ENCODE measurements at regions not wholly inside any gene's neighbourhood (a gene's known extent, or its start where the extent isn't known, plus 50 kb on each side); places are given as distances from the start of the nearest gene placed in this dataset.

- no peaks in the 10 kb centered on the region for H3K27me3 Mint-ChIP-seq
- DNase-seq (no peak), ATAC-seq (no peak)
- H3K4me1 Mint-ChIP-seq, result no peaks in the 10 kb centered on the region
- H3K27ac Mint-ChIP-seq, result no peak overlapping the region
- peaks cover 0 to 14% of the 10 kb centered on the region in 2 donors for H3K9me3 Mint-ChIP-seq
- no peak overlapping the region for H3K4me3 Mint-ChIP-seq
Measured at GRCh38 chr4:34138385-34138784, 2105.9 kb downstream of the ARAP2 start.

DNA sequence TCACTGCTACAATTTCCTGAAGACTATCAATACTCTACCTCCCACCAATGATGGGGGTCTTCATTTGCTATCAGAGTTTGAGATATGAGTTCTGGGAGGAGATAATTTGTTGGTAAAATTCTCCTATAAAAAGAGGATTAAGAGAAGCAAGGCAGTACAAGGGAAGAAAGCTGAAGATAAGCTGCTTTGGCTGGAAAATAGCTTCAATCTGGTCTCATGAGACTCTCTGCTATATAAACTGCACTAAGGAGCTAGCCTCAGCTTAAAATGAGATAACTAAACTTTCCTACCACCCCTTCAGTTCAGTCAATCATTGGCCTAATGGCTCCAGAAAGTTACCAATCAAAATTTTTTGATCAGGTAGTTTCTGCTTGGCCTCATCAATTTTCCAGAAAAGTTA, 2105.0 kb downstream of the ARAP2 start:
- H3K4me1 Mint-ChIP-seq, result no peaks in the 10 kb centered on the region
- DNase-seq (no peak), ATAC-seq (no peak)
- H3K27me3 Mint-ChIP-seq, result no peaks in the 10 kb centered on the region
- no peak overlapping the region for H3K27ac Mint-ChIP-seq
- H3K4me3 Mint-ChIP-seq, result no peak overlapping the region
- H3K9me3 Mint-ChIP-seq, result peaks cover 0 to 8% of the 10 kb centered on the region in 2 donors

DNA sequence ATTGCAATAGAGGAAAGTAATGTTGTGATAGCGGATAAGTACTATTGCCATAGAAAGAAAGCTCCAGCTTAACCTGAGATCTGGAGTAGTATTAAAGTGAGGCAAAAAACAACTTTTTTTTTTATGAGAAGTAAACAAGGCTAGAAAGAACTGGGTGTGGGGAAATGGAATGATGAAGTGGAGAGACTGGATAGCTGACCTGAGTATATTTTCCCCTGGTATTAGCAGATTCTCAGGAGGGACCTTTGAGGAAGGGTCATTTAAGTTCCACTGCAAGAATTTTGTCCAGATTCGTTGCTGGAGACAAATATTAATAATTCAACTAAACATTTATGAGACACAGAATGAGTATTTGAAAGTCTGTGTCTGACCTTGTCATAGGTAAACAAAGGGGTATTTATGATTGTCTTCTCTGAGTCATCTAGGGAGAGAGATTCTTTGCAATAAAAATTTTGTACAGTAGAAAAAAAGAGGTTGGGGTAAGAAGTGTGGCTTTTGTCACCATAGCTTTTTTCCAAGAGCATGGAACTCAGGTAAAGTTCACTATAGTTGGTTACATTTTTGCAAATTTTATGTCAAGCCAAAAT, 2095.9 kb downstream of the ARAP2 start:
- Mint-ChIP-seq H3K27me3 (no peaks in the 10 kb centered on the region), H3K9me3 (no peaks in the 10 kb centered on the region), H3K4me1 (no peaks in the 10 kb centered on the region), H3K27ac (no peak overlapping the region), H3K4me3 (no peak overlapping the region)
- ATAC-seq (no peak), DNase-seq (no peak)

DNA sequence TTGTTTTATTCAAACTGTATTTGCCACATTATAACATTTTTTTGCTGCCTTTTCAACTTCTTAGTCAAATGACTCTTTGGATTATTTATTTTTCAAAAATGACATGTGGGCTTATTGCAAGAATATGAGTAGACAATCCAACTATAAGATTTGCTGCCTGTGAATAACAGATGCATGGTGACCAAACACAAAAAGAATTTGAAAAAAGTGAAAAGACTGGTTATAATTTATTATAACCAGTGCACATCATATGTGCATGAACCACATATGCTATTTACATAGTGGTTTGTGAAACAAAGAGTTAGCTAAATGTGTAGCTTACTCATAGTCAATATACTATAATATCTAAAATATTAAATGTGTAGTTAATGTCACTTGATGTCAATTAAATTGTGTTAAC, 2086.8 kb downstream of the ARAP2 start:
- H3K27me3 Mint-ChIP-seq, result no peaks in the 10 kb centered on the region
- ATAC-seq, result no peak
- peaks cover 6% of the 10 kb centered on the region in 2 donors for H3K9me3 Mint-ChIP-seq
- H3K4me3 Mint-ChIP-seq, result no peak overlapping the region
- no peaks in the 10 kb centered on the region for H3K4me1 Mint-ChIP-seq
- no peak for DNase-seq
- no peak overlapping the region for H3K27ac Mint-ChIP-seq

DNA sequence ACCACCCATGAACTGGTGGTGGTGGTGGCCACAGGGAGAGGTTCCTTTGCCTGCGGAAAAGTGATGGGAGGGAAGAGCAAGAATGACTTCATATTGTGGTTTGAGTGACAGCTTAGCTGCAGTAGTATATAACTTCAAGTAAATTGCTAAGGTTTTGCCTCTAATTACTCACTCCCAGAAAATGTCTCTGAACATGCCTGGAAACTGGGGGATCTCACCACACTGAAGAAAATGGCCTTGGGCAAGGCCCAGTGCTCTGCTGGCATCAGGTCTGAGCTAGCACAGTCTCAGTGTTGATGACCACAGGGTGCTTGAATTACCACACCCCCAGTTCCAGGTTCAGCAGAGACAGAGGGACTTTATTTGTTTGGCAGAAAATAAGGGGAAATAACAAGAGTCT, 2085.4 kb downstream of the ARAP2 start:
- H3K9me3 Mint-ChIP-seq, result peaks cover 6% of the 10 kb centered on the region in 2 donors
- H3K4me3 Mint-ChIP-seq, result no peak overlapping the region
- no peak for DNase-seq
- no peak overlapping the region for H3K27ac Mint-ChIP-seq
- H3K27me3 Mint-ChIP-seq, result no peaks in the 10 kb centered on the region
- ATAC-seq, result no peak
- no peaks in the 10 kb centered on the region for H3K4me1 Mint-ChIP-seq

DNA sequence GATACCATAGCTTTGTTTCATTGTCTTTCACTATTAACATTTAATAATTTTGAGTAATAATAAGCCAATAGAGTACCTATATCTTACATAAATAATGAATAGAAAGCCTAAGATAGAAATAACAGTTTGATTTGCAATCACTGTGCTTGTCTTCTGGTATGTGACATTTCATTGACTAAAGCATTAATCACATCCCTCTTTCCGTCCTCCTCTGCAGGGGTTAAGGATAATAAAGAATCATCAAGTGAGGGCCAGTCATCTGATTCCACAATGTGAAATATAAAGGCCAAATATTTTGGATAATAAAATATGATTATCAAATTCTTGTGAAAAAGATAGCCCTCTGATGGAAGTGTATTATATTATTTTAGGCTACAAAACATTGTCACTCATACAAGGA, 2073.4 kb downstream of the ARAP2 start:
- H3K27ac Mint-ChIP-seq, result no peak overlapping the region
- no peak for DNase-seq
- H3K27me3 Mint-ChIP-seq, result no peaks in the 10 kb centered on the region
- no peak overlapping the region for H3K4me3 Mint-ChIP-seq
- H3K4me1 Mint-ChIP-seq, result no peaks in the 10 kb centered on the region
- peaks cover 0 to 11% of the 10 kb centered on the region in 2 donors for H3K9me3 Mint-ChIP-seq
- no peak for ATAC-seq

GRCh38 chr4:34176609-34177008, 2067.7 kb downstream of the ARAP2 start:
- DNase-seq (no peak), ATAC-seq (no peak)
- no peaks in the 10 kb centered on the region for H3K27me3 Mint-ChIP-seq
- no peak overlapping the region for H3K27ac Mint-ChIP-seq
- H3K4me3 Mint-ChIP-seq, result no peak overlapping the region
- no peaks in the 10 kb centered on the region for H3K4me1 Mint-ChIP-seq
- peaks cover 0 to 19% of the 10 kb centered on the region in 2 donors for H3K9me3 Mint-ChIP-seq

DNA sequence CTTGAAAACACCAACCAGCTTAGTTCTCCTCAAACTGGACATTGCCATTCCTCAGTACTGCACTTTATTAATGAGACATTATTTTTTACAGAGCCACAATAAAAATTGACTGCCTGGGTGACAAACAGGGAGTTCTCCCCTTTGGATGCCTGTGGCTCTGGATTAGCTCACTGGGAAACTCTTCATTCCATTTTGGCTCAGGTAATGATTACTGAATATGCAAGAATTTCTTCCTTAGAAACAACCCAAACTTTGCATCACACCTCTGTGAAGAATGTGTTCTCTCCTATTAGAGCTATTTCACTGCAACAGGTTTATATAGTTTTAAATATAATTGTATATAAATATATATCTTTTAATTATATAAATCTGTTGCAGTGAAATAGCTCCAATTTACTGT, 2065.8 kb downstream of the ARAP2 start:
- Mint-ChIP-seq H3K27ac (no peak overlapping the region), H3K4me1 (no peaks in the 10 kb centered on the region), H3K27me3 (no peaks in the 10 kb centered on the region), H3K9me3 (peaks cover 0 to 13% of the 10 kb centered on the region in 2 donors), H3K4me3 (no peak overlapping the region)
- ATAC-seq, result no peak
- no peak for DNase-seq

DNA sequence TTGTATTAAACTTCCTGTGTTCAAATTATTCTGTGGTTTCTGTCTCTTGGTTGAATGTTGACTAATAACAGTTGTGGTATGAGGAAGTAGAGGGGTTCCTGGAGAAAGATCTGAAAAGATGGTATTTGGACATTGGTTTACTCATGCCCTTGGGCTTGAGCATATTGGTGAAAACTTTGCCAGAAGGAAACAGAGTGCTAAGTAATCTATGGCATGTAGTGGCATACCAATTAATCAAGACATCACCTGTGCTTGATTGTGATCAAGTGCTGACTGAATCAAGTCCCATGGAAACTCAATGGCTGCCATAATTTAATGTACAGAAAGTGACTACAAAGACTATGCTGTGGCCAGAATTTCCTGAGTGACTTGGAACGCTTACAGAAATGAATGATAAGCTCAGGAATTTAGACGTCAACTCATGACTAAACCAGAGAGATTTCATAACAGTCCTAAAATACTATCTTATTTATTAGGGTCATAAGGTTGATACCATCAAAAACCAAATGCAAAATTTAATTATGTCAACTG, 2062.9 kb downstream of the ARAP2 start:
- Mint-ChIP-seq H3K27ac (no peak overlapping the region), H3K4me1 (no peaks in the 10 kb centered on the region), H3K27me3 (no peaks in the 10 kb centered on the region), H3K9me3 (peaks cover 0 to 11% of the 10 kb centered on the region in 2 donors), H3K4me3 (no peak overlapping the region)
- DNase-seq (no peak), ATAC-seq (no peak)

DNA sequence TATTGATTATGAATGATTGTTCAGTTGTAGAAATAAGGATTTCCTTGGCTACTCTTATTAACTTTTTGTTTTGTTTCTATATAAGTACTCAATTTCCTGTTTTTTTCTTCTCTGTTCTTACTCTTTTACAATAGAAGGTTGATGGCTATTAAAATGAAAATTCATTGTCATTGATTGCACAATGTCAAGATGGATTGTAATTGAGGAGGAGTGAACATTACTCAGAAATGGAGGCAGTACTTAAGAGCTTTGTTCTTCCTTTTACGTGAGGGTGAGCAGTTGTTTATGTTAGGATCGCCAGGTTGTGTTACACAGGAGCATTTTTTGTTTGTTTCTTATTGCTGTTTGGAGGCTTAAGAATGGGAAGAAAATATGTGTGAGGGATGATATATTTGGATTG, 2062.4 kb downstream of the ARAP2 start:
- no peak overlapping the region for H3K27ac Mint-ChIP-seq
- no peaks in the 10 kb centered on the region for H3K27me3 Mint-ChIP-seq
- ATAC-seq (no peak), DNase-seq (no peak)
- H3K4me1 Mint-ChIP-seq, result no peaks in the 10 kb centered on the region
- H3K4me3 Mint-ChIP-seq, result no peak overlapping the region
- peaks cover 0 to 11% of the 10 kb centered on the region in 2 donors for H3K9me3 Mint-ChIP-seq

DNA sequence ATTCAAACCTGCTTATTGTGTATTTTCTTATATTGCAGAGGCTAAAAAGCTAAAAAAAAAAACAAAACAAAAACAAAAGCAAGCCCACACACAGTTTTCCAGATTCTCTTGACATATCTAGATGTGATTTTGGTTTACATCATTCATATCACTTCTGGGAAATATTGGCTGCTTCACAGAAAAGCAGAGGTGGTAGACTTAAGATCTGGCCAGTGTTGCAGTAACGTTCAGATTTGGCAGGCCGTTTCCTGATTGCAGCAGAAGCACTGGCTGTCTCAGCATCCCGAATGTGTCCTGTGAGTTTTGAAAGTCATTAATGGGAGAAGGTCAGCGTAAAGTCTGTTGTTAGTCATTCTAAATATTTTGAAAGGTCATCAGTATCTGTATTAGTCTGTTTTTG, 2062.0 kb downstream of the ARAP2 start:
- H3K4me3 Mint-ChIP-seq, result no peak overlapping the region
- H3K9me3 Mint-ChIP-seq, result peaks cover 0 to 11% of the 10 kb centered on the region in 2 donors
- no peak for ATAC-seq

DNA sequence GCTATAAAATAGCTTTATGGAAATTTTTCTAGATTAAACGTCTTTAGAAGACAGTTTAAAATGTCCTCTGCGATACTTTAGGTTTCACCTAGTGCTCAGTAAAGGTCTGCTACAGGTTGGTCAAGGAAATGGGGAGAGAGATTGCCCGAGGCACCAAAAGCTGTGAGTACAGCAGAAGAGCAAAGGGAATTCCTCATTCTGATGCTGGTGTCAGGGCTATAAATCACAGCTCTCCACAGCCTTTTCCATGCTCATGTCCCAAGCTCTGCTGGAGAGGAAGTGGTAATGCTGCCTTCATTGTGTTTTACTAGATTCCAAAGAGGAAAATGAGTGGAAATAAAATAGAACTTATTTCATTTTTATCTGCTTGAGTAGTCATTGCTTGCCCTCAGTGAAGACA, 2060.4 kb downstream of the ARAP2 start:
- ATAC-seq, result no peak
- Mint-ChIP-seq H3K9me3 (peaks cover 7 to 11% of the 10 kb centered on the region in 2 donors), H3K27ac (no peak overlapping the region), H3K4me3 (no peak overlapping the region), H3K4me1 (no peaks in the 10 kb centered on the region), H3K27me3 (no peaks in the 10 kb centered on the region)
- no peak for DNase-seq

More for the DNA sequence above, 2062.0 kb downstream of the ARAP2 start:
- no peak for DNase-seq
- Mint-ChIP-seq H3K4me1 (no peaks in the 10 kb centered on the region), H3K27ac (no peak overlapping the region), H3K27me3 (no peaks in the 10 kb centered on the region)

DNA sequence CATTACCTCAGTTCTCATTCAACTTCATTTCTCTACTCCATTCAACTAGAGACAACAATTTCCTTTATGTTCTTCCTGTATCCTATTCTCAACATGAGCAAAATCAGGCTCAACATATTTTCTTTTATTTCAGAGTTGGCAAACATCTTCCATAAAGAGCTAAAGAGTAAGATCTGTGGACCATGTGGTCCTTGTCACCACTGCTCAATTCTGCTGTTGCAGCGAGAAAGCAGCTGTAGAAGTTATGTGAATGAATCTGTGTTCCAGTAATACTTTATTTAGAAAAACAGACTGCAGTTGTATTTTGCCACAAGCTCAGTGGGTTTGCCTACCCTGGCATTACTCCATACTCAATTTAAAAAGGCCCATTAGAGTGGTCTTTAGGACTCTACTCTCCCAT, 2057.3 kb downstream of the ARAP2 start:
- H3K9me3 Mint-ChIP-seq, result peaks cover 7 to 14% of the 10 kb centered on the region in 2 donors
- no peak overlapping the region for H3K4me3 Mint-ChIP-seq
- ATAC-seq, result no peak
- no peak for DNase-seq
- H3K4me1 Mint-ChIP-seq, result no peaks in the 10 kb centered on the region
- H3K27me3 Mint-ChIP-seq, result no peaks in the 10 kb centered on the region
- no peak overlapping the region for H3K27ac Mint-ChIP-seq

DNA sequence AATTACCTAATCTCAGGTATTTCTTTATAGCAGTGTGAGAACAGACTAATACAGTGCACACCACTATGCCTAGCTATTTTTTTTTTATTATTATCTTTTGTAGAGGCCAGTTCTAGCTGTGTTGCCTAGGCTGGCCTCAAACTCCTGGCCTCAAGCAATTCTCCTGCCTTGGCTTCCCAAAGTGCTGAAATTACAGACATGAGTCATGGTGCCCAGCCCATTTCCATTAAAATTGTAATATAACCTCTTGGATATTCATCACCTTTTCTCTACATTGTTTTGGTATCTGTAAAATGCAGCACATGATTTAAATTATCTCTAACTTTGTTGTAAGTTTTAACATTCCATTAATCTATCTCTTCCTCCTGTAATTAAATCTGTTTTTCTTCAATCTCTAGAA, 2052.9 kb downstream of the ARAP2 start:
- DNase-seq, result no peak
- Mint-ChIP-seq H3K4me1 (no peaks in the 10 kb centered on the region), H3K27ac (no peak overlapping the region), H3K4me3 (no peak overlapping the region), H3K9me3 (peaks cover 7 to 14% of the 10 kb centered on the region in 2 donors), H3K27me3 (no peaks in the 10 kb centered on the region)
- ATAC-seq, result no peak

DNA sequence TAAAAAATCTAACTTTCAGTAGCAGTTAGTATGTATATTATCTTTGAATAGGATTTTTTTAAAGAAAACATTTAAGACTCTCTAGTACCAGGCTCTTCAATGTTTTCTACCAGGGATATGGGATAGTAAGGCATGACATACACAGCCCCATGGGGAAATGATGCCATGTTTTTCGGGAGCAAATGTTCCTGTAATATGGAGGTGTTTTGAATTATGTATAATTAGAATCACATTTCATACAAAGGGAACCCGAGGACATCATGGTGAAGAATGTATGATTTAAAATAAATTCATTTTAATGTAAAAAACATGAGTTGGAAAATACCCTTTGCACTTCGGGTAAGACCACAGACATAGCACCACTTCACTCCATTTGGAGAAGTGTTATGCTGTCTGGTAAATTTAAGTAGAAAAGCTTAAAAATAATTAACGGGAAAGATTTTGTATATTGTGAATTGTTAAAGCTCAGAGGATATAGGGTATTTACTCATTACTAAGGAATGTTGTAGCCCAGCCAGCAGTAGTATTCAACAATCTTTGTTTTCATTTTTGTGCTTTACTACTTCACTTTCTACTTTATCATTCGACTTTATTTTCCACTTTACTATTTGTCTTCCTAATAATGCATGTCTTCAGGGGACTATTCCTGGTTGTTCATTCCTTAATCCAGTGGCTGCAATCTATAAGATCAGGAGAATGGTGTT, 2050.7 kb downstream of the ARAP2 start:
- Mint-ChIP-seq H3K27me3 (no peaks in the 10 kb centered on the region), H3K27ac (no peak overlapping the region), H3K9me3 (peaks cover 0 to 15% of the 10 kb centered on the region in 2 donors), H3K4me3 (no peak overlapping the region), H3K4me1 (no peaks in the 10 kb centered on the region)
- ATAC-seq, result no peak
- DNase-seq, result no peak

DNA sequence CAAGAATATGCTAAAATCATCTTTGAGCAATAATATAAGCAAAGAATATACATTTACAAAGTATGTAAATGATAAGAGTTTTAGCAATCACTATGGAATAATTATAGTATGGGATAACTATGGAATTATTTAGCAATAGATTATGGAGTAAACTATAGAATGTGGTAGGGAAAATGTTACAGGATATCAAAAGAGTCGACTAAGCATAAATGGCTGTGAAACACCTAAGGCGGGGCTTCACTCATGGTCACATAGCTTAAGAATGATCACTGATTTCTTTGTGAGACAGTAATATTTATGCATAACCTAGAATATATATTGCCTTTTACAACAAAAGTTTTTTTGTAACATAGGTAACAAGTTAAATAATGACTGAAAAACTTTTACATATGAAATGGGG, 2049.7 kb downstream of the ARAP2 start:
- H3K4me1 Mint-ChIP-seq, result no peaks in the 10 kb centered on the region
- H3K4me3 Mint-ChIP-seq, result no peak overlapping the region
- H3K27ac Mint-ChIP-seq, result no peak overlapping the region
- ATAC-seq (no peak), DNase-seq (no peak)
- no peaks in the 10 kb centered on the region for H3K27me3 Mint-ChIP-seq
- H3K9me3 Mint-ChIP-seq, result peaks cover 0 to 10% of the 10 kb centered on the region in 2 donors

Measured in stimulated activated naive CD8-positive, alpha-beta T cell treated with anti-CD3 and anti-CD28 coated beads, Interleukin-15, amount 100 ng/mL, for 72 hours (primary cell).